Liver (tissue), 8 donors: ENCODE measurements at regions not wholly inside any gene's neighbourhood (a gene's known extent, or its start where the extent isn't known, plus 50 kb on each side); places are given as distances from the start of the nearest gene placed in this dataset.

Experiments used
- DNase-seq: peaks from one replicate; pipeline ENCODE4 v3.0.0-alpha.2; 2017; ENCODE audit warnings: low spot score
- H3K27ac ChIP-seq, 2 donors: one replicate each; pipeline ENCODE4 v1.7.0; 2013; ENCODE audit warnings: inconsistent platforms in 2 of 2, low read length in 2 of 2, control low read depth in 1 of 2, low read depth in 1 of 2, mild to moderate bottlenecking in 1 of 2
- H3K27me3 ChIP-seq, 4 donors: one replicate each; pipeline versions ENCODE4 v1.6.1 to v1.7.0; 2013; ENCODE audit warnings: low read length in 3 of 4, inconsistent platforms in 1 of 4, mild to moderate bottlenecking in 1 of 4, moderate library complexity in 1 of 4; ENCODE audit not compliant: control insufficient read depth in 4 of 4, insufficient read depth in 4 of 4
- H3K36me3 ChIP-seq, 4 donors: one replicate each; pipeline versions ENCODE4 v1.6.1 to v1.7.0; 2013; ENCODE audit warnings: low read length in 3 of 4, mild to moderate bottlenecking in 3 of 4, low read depth in 1 of 4, moderate library complexity in 1 of 4; ENCODE audit not compliant: control insufficient read depth in 4 of 4, insufficient read depth in 3 of 4
- H3K4me1 ChIP-seq, 4 donors: one replicate each; pipeline versions ENCODE4 v1.6.1 to v1.7.0; 2013; ENCODE audit warnings: low read length in 3 of 4, mild to moderate bottlenecking in 3 of 4, moderate library complexity in 1 of 4; ENCODE audit not compliant: control insufficient read depth in 4 of 4, insufficient read depth in 4 of 4
- H3K4me3 ChIP-seq, 3 donors: one replicate each; pipeline versions ENCODE4 v1.6.1 to v1.7.0; 2013; ENCODE audit warnings: low read length in 3 of 3, control low read depth in 1 of 3, low read depth in 1 of 3, mild to moderate bottlenecking in 1 of 3
- H3K9ac ChIP-seq, 2 donors: one replicate each; pipeline ENCODE4 v1.7.0; 2013; ENCODE audit warnings: low read length in 2 of 2, mild to moderate bottlenecking in 2 of 2, moderate library complexity in 2 of 2, control low read depth in 1 of 2, low read depth in 1 of 2
- H3K9me3 ChIP-seq, 4 donors: one replicate each; pipeline versions ENCODE4 v1.6.1 to v1.7.0; 2013; ENCODE audit warnings: low read length in 3 of 4; ENCODE audit not compliant: control insufficient read depth in 4 of 4
- EGR1 ChIP-seq, 2 donors: IDR thresholded peaks; 2 replicates each; pipeline ENCODE4 v1.6.1; 2016 to 2018; ENCODE audit warnings: antibody characterized with exemption in 2 of 2, low read depth in 2 of 2
- FOXA1 ChIP-seq: IDR thresholded peaks from 2 replicates; pipeline ENCODE4 v1.6.1; 2016; ENCODE audit warnings: antibody characterized with exemption
- FOXA2 ChIP-seq: IDR thresholded peaks from 2 replicates; pipeline ENCODE4 v1.6.1; 2016; ENCODE audit warnings: antibody characterized with exemption
- GABPA ChIP-seq, 2 donors: IDR thresholded peaks in 1 of 2; conservative IDR thresholded peaks in 1 of 2; 2 replicates each; pipeline ENCODE4 v1.6.1; 2016; ENCODE audit warnings: antibody characterized with exemption in 2 of 2, mild to moderate bottlenecking in 1 of 2, moderate library complexity in 1 of 2
- HNF4A ChIP-seq, 2 donors: conservative IDR thresholded peaks; 2 replicates each; pipeline ENCODE4 v1.6.1; 2016; ENCODE audit warnings: antibody characterized with exemption in 2 of 2, mild to moderate bottlenecking in 2 of 2
- HNF4G ChIP-seq: IDR thresholded peaks from 2 replicates; pipeline ENCODE4 v1.6.1; 2016; ENCODE audit warnings: antibody characterized with exemption
- JUND ChIP-seq, 2 donors: IDR thresholded peaks; 2 replicates each; pipeline ENCODE4 v1.6.1; 2016; ENCODE audit warnings: antibody characterized with exemption in 2 of 2
- NR2F2 ChIP-seq: IDR thresholded peaks from 2 replicates; pipeline ENCODE4 v1.6.1; 2016; ENCODE audit warnings: antibody characterized with exemption
- RAD21 ChIP-seq, 2 donors: IDR thresholded peaks; 2 replicates each; pipeline ENCODE4 v1.6.1; 2016; ENCODE audit warnings: antibody characterized with exemption in 2 of 2, mild to moderate bottlenecking in 2 of 2
- RXRA ChIP-seq, 2 donors: IDR thresholded peaks; 2 replicates each; pipeline ENCODE4 v1.6.1; 2017 to 2018; ENCODE audit warnings: antibody characterized with exemption in 2 of 2, mild to moderate bottlenecking in 1 of 2
- SP1 ChIP-seq: IDR thresholded peaks from 2 replicates; pipeline ENCODE4 v1.6.1; 2018; ENCODE audit warnings: antibody characterized with exemption, mild to moderate bottlenecking
- TAF1 ChIP-seq: conservative IDR thresholded peaks from 2 replicates; pipeline ENCODE4 v1.6.1; 2016; ENCODE audit warnings: antibody characterized with exemption, mild to moderate bottlenecking
- YY1 ChIP-seq: IDR thresholded peaks from 2 replicates; pipeline ENCODE4 v1.6.1; 2016; ENCODE audit warnings: antibody characterized with exemption, mild to moderate bottlenecking
- WGBS: extraction: QIAGEN DNeasy Blood & Tissue Kit; methylation state at CpG from one replicate; pipeline ENCODE4 v1.1.7; 2013; 5-methylcytosine and 5-hydroxymethylcytosine counted together
- TF ChIP-seq, protein P1 (sequence below): IDR thresholded peaks from 2 replicates; pipeline ENCODE4 v1.6.1; 2016; ENCODE audit warnings: antibody characterized with exemption
- TF ChIP-seq, protein P2 (sequence below): fragments of 150-350 bp; IDR thresholded peaks from 2 replicates; pipeline ENCODE4 v1.5.1; 2017; ENCODE audit warnings: improper control_type of control experiment, low read depth, low read length; ENCODE audit not compliant: missing input control
- TF ChIP-seq, protein P3 (sequence below): IDR thresholded peaks from 2 replicates; pipeline ENCODE4 v1.6.1; 2016; ENCODE audit warnings: antibody characterized with exemption
- TF ChIP-seq, protein P4 (sequence below): IDR thresholded peaks from 2 replicates; pipeline ENCODE4 v1.6.1; 2016; ENCODE audit warnings: antibody characterized with exemption
- donor health status: healthy.
- donor health status: healthy.
- donor health status: healthy.
- donor health status: healthy.
- donor health status: healthy.

DNA sequence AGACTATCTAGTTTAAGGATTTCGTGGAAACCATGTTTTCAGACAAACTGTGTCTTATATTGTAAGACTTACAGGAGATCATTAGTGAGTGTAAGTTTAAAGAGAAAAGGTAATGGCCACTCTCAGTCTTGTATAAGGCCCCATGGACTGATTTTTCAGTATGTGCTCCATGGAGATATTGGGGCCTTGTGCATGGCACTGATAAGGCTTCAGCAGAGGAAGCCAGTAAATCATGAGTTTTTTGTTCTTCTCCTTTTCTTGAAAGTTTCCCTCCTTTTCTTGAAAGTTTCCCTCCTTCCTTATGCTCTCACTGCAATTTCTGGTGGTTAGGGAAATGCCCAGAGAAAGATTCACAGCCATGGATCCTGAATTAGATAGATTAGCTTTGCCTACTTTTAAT, 471.3 kb downstream of the LRRC70 start:
- no peak overlapping the region for H3K4me3 ChIP-seq
- H3K36me3 ChIP-seq, result no peaks in the 10 kb centered on the region
- 82% methylated on average over 1 of the region's 1 CpG for WGBS
- H3K27ac ChIP-seq, result no peak overlapping the region
- H3K9ac ChIP-seq, result no peak overlapping the region
- no peaks in the 10 kb centered on the region for H3K4me1 ChIP-seq
- H3K9me3 ChIP-seq, result no peaks in the 10 kb centered on the region
- DNase-seq, result no peak
- TF ChIP-seq, protein P1, sequence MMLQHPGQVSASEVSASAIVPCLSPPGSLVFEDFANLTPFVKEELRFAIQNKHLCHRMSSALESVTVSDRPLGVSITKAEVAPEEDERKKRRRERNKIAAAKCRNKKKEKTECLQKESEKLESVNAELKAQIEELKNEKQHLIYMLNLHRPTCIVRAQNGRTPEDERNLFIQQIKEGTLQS, result no peak
- TF ChIP-seq TAF1, result no peak
- TF ChIP-seq EGR1 (IDR thresholded peaks at IDR 0.05; ENCODE audit: low read depth in 2 of 2), result no peak
- TF ChIP-seq HNF4G, result no peak
- TF ChIP-seq HNF4A (conservative IDR thresholded peaks at IDR 0.05), result no peak
- no peaks in the 10 kb centered on the region for H3K27me3 ChIP-seq

DNA sequence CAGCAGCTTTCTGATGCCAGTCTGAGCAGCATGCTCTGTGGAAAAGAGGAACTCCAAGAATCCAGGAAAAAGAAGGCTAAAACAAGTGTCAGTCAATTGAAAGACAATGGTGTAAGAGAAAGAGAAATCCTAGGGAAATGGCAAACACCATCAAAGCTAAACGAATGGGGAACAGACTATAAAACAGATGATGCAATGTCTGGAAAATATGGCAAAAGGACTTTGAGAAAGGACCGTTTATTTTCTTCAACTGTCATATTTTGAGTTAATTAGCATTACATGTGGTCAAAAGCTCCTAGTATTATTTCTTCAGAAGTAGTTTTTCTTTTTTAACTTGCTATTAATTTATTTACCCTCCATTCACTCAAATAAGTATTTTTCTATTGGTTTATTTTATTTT, 465.2 kb downstream of the LRRC70 start:
- no peak for TF ChIP-seq RXRA (IDR thresholded peaks at IDR 0.05)
- TF ChIP-seq HNF4G, result no peak
- TF ChIP-seq SP1, result no peak
- TF ChIP-seq NR2F2, result no peak
- no peak for TF ChIP-seq RAD21 (IDR thresholded peaks at IDR 0.05)
- no peak for TF ChIP-seq JUND (IDR thresholded peaks at IDR 0.05)
- TF ChIP-seq TAF1, result no peak
- no peak for TF ChIP-seq FOXA2
- 38% methylated on average over 2 of the region's 2 CpGs for WGBS
- no peaks in the 10 kb centered on the region for H3K36me3 ChIP-seq

DNA sequence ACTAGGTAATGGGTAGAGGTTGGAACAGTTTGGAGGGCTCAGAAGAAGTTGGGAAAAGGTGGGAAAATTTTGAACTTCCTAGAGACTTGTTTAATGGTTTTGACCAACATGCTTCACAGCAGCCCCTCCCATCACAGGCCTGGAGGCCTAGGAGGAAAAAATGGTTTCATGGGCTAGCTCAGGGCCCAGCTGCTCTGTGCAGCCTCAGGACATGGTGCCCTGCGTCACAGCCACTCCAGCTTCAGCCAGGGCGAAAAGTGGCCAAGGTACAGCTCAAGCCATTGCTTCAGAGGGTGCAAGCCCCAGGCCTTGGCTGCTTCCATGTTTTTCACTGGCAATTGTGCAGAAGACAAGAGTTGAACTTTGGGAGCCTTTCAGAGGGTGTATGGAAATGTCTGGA, 453.7 kb downstream of the LRRC70 start:
- no peak for DNase-seq
- TF ChIP-seq JUND (IDR thresholded peaks at IDR 0.05) (no peak), FOXA2 (no peak), SP1 (no peak), FOXA1 (no peak), NR2F2 (no peak), HNF4G (no peak), YY1 (no peak), GABPA (IDR thresholded peaks at IDR 0.05 in 1 of 2, conservative IDR thresholded peaks at IDR 0.05 in 1 of 2) (no peak), TAF1 (no peak), RXRA (IDR thresholded peaks at IDR 0.05) (no peak), EGR1 (IDR thresholded peaks at IDR 0.05; ENCODE audit: low read depth in 2 of 2) (no peak)
- TF ChIP-seq, protein P2, sequence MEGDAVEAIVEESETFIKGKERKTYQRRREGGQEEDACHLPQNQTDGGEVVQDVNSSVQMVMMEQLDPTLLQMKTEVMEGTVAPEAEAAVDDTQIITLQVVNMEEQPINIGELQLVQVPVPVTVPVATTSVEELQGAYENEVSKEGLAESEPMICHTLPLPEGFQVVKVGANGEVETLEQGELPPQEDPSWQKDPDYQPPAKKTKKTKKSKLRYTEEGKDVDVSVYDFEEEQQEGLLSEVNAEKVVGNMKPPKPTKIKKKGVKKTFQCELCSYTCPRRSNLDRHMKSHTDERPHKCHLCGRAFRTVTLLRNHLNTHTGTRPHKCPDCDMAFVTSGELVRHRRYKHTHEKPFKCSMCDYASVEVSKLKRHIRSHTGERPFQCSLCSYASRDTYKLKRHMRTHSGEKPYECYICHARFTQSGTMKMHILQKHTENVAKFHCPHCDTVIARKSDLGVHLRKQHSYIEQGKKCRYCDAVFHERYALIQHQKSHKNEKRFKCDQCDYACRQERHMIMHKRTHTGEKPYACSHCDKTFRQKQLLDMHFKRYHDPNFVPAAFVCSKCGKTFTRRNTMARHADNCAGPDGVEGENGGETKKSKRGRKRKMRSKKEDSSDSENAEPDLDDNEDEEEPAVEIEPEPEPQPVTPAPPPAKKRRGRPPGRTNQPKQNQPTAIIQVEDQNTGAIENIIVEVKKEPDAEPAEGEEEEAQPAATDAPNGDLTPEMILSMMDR, result no peak
- TF ChIP-seq, protein P1, result no peak
- TF ChIP-seq, protein P3, sequence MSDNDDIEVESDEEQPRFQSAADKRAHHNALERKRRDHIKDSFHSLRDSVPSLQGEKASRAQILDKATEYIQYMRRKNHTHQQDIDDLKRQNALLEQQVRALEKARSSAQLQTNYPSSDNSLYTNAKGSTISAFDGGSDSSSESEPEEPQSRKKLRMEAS, result no peak
- TF ChIP-seq, protein P4, sequence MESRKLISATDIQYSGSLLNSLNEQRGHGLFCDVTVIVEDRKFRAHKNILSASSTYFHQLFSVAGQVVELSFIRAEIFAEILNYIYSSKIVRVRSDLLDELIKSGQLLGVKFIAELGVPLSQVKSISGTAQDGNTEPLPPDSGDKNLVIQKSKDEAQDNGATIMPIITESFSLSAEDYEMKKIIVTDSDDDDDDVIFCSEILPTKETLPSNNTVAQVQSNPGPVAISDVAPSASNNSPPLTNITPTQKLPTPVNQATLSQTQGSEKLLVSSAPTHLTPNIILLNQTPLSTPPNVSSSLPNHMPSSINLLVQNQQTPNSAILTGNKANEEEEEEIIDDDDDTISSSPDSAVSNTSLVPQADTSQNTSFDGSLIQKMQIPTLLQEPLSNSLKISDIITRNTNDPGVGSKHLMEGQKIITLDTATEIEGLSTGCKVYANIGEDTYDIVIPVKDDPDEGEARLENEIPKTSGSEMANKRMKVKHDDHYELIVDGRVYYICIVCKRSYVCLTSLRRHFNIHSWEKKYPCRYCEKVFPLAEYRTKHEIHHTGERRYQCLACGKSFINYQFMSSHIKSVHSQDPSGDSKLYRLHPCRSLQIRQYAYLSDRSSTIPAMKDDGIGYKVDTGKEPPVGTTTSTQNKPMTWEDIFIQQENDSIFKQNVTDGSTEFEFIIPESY, result no peak
- H3K9me3 ChIP-seq, result peaks cover 7 to 18% (median 11%) of the 10 kb centered on the region in 4 donors
- H3K27me3 ChIP-seq, result no peaks in the 10 kb centered on the region
- H3K4me1 ChIP-seq, result no peaks in the 10 kb centered on the region
- no peak overlapping the region for H3K9ac ChIP-seq
- peak overlapping the region in 1 of 3 donors; percentile 28 for H3K4me3 ChIP-seq
- no peak overlapping the region for H3K27ac ChIP-seq
- WGBS, result 75% methylated on average over 2 of the region's 2 CpGs
- H3K36me3 ChIP-seq, result no peaks in the 10 kb centered on the region

More for the DNA sequence above, 465.2 kb downstream of the LRRC70 start:
- Histone ChIP-seq H3K4me3 (no peak overlapping the region), H3K27ac (no peak overlapping the region), H3K9ac (no peak overlapping the region), H3K9me3 (no peaks in the 10 kb centered on the region), H3K27me3 (no peaks in the 10 kb centered on the region), H3K4me1 (no peaks in the 10 kb centered on the region)
- DNase-seq, result no peak
